DMS 273 treated with DMSO at 0.1 percent for 48 hours (cell line): ENCODE measurements at regions not wholly inside any gene's neighbourhood (a gene's known extent, or its start where the extent isn't known, plus 50 kb on each side); places are given as distances from the start of the nearest gene placed in this dataset.
A peak's percentile ranks its signal among the peaks of the same experiment; 100 is the strongest.
"Not testable (repeated sequence)": the region's sequence is repeated elsewhere in the genome, so short reads cannot be mapped to it uniquely, and the experiment has no call there.

ENCODE experiments used
- DNase-seq: peaks from one replicate; lab custom pipeline; 2025; lab: John Stamatoyannopoulos, UW

GRCh38 chr6:26799903-26800633 lies 140.5 kb upstream of the ZNF322 start:
- not testable (repeated sequence) for DNase-seq

DNA sequence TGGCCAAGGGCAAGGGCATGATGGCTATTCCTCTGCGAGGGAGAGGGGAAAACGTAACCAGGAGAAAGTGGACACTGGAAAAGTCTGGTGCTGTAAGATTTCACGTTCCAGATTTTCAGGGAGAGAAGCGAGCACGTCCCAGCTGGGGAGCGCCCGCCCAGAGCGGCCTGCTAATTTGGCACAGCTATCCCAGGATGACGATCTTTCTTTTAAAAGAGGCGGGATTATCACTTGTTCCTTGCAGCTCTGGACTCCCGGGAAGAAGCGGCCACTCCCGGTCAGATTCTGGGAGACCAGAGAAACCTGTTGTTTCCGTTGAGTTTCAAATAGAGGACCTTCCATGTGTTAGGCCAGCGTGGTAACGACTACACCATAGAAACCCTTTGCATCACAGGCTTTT lies 144.2 kb upstream of the ZNF322 start:
- DNase-seq, result not testable (repeated sequence)

DNA sequence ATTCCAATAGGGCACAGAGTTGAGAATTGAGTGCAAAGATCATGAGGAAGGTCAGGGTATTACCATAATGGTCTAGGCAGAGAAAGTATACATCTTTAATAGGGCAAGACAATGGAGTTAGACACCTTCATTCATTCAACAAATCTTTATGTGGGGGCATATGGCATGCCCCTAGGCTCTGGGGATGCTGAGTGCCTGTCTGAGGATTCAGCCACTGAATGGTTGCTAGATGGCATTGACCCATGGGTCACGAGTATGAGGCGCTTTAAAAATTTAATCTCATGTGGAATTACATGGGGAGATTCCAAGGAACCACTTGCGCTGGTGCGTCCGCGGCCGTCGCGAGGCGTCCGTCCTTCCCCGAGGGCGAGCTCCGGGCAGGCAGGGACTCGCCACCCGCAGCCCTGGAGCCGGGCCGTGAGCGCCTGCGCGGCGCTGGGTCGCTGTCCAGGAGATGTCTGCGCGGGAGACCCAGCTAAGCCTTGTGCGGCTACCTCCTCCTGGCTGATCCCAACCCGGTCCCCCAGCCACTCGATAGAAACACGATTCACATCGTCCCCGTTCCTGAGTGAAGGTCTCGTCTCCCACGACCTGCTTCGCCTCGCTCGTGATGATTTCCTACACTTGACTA lies 152.1 kb upstream of the ZNF322 start:
- DNase-seq, result not testable (repeated sequence)

DNA sequence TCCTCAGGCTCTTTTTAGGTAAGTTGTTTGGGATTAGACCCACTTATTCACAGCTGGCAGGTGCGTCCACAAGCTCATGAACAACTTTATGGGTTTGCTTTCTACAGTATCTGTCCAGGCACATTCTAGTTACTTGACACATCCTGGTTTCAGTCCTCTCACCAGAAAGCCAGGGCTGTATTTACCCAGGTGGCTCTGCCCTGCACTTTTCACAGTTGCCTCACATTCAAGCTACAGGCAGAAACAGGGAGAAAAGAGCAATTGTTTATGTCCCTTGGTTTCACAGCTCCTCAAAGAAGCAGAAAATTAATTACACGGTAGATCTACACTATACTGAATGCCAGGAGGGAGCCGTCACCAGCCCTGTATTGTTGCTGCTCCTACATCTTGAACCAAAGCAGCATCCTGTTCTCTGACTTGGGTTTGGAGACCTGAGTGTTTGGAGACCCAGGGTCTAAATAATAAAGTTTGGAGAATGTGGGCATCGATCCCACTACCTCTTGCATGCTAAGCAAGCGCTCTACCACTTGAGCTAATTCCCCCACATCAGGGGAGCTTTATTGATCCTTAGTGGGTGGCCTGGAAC lies 159.2 kb upstream of the ZNF322 start:
- not testable (repeated sequence) for DNase-seq

DNA sequence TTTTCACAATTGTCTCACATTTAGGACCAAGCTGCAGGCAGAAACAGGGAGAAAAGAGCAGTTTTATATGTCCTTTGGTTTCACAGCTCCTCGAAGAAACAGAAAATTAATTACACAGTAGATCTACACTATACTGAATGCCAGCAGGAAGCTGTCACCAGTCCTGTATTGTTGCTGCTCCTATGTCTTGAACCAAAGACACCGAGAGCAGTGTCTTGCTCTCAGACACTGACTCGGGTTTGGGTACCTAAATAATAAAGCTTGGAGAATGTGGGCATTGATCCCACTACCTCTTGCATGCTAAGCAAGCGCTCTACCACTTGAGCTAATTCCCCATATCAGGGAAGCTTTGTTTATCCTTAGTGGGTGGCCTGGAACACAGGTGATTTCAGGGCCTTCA lies 168.4 kb upstream of the ZNF322 start:
- not testable (repeated sequence) for DNase-seq

GRCh38 chr6:26829480-26829879 lies 169.9 kb upstream of the ZNF322 start:
- not testable (repeated sequence) for DNase-seq

DNA sequence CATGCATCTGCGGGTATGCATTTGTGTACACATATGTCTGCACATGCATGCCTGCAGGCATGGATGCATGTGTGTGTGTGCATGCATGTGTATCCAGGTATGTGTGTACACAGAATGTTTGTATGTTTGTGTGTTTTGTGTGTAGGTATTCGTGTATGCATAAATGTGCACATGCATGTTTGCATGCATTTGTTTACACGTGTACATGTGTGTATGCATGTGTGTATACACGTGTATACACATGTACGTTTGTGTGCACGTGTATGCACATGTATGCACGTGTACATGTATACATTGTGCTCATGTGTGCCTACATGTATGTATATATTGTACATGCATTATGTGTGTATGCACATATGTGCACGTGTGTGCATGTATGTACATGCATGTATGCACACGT lies 171.4 kb upstream of the ZNF322 start:
- not testable (repeated sequence) for DNase-seq

DNA sequence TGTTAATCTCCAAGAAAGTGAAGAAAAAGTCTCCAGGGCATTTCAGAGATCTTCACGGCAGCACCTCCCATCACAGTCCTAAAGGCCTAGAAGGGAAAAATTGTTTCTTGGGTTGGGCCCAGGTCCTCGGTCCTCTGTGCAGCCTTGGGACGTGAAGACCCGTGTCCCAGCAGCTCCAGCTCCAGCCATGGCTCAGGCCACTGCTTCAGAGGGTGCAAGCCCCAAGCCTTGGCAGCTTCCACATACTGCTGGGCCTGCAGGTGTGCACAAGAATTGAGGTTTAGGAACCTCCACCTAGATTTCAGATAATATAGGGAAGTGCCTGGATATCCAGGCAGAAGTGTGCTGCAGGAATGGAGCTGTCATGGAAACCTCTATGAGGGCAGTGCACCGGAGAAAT lies 176.2 kb upstream of the ZNF322 start:
- not testable (repeated sequence) for DNase-seq

- DNase-seq, result not testable (repeated sequence)
Measured at GRCh38 chr6:26836657-26837056, 177.1 kb upstream of the ZNF322 start.

GRCh38 chr6:26844823-26845222 lies 185.3 kb upstream of the ZNF322 start:
- DNase-seq, result not testable (repeated sequence)

- DNase-seq, result not testable (repeated sequence)
Measured at GRCh38 chr6:26857289-26857688, 197.7 kb upstream of the ZNF322 start.

GRCh38 chr6:26859067-26859770 lies 199.7 kb upstream of the ZNF322 start:
- DNase-seq, result not testable (repeated sequence)

GRCh38 chr6:26859771-26860163 lies 200.2 kb upstream of the ZNF322 start:
- not testable (repeated sequence) for DNase-seq

DNA sequence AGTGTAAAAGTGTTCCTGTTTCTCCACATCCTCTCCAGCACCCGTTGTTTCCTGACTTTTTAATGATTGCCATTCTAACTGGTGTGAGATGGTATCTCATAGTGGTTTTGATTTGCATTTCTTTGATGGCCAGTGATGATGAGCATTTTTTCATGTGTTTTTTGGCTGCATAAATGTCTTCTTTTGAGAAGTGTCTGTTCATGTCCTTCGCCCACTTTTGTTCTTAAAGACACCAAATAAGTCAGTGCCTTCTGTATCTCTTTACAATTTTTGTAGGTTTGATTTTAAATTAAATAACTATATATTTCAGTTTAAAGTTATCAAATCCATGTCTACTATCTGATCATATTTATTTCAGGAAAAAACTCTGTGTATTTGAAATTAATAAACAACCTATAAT lies 202.4 kb upstream of the ZNF322 start:
- DNase-seq, result not testable (repeated sequence)

DNA sequence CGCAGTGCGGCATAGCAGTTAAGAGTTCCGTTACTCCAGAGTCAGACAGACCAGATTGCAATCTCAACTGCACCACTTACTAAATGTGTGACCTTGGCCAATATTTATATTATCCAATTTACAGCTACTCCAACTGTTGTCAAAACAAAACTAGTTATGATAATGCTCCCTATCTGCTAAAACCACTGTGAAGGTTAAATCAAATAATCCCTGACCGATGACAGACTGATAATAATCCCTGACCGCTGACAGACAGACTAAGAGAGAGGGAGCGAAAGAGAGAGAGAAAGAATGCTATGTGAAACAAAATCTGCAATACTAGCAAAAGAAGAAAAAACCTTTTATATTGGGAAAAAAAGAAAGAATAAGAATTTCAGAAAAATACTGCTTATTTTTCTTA lies 204.1 kb upstream of the ZNF322 start:
- not testable (repeated sequence) for DNase-seq

DNA sequence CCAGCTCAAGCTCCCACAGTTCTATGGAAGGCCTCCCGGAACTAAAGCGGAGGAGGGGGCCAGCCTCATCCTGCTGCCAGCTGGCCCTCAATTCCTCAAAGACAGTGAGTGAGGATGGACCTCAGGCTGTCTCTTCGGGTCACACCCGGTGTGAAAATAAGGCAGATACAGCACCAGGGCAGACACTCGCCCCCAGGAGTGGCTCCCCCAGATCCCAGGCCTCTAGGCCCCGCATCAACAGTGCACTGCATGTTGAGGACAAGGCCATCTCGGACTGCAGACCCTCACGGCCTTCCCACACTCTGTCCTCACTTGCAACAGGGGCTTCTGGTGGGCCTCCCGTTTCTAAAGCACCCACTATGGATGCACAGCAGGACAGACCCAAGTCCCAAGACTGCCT lies 239.2 kb upstream of the ZNF322 start:
- DNase-seq, result not testable (repeated sequence)

GRCh38 chr6:26924206-26924605 lies 264.7 kb upstream of the ZNF322 start:
- DNase-seq, result not testable (repeated sequence)

- not testable (repeated sequence) for DNase-seq
Measured at GRCh38 chr6:26928190-26928589, 268.6 kb upstream of the ZNF322 start.

DNA sequence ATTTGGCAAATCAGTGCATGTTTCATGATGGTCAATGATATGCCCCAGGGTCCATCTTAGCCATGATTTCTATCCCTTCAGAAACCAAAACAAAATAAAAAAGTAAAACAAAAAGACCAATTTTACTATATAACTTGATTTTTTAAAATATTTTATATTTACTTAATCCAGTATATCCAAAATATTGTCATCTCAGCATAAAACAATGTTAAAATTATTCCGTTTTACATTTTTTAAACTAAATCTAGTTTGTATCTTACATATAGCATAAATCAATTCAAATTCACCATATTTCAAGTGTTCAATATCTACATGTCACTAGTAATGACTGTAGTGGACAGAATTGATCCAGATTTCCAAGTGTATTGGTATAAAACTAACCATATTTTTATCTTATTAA lies 277.7 kb upstream of the ZNF322 start:
- not testable (repeated sequence) for DNase-seq

DNA sequence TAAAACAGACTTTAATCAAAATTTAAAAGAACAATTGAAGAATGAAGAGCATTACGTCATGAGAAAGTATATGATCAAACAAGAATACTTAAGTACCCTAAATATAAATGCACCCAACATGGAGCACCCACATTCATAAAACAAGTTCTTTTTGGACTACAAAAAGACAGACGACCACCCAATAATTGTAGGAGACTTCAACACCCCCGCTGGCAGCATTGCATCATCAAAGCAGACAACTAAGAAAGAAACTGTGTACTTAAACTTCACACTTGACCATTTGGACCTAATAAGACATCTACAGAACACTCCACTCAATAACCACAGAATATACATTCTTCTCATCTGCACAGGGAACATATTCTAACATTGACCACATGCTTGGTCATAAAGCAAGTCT lies 291.7 kb upstream of the ZNF322 start:
- DNase-seq, result not testable (repeated sequence)

- DNase-seq, result peak; percentile 84
Measured at GRCh38 chr6:26956078-26956600, 291.4 kb upstream of the PRSS16 start.

GRCh38 chr6:26956601-26957184 lies 290.8 kb upstream of the PRSS16 start:
- peak; percentile 27 for DNase-seq
